GM20431 (cell line): ENCODE measurements at regions not wholly inside any gene's neighbourhood (a gene's known extent, or its start where the extent isn't known, plus 50 kb on each side); places are given as distances from the start of the nearest gene placed in this dataset.

Experiments
- in situ Hi-C: fragments of 300-500 bp; cut with MseI, MboI; formaldehyde crosslinking; loops from one replicate; pipeline ENCODE4 v1.15.0; 2020; ENCODE audit warnings: low sequenced_read_pairs; ENCODE audit not compliant: unreplicated experiment

DNA sequence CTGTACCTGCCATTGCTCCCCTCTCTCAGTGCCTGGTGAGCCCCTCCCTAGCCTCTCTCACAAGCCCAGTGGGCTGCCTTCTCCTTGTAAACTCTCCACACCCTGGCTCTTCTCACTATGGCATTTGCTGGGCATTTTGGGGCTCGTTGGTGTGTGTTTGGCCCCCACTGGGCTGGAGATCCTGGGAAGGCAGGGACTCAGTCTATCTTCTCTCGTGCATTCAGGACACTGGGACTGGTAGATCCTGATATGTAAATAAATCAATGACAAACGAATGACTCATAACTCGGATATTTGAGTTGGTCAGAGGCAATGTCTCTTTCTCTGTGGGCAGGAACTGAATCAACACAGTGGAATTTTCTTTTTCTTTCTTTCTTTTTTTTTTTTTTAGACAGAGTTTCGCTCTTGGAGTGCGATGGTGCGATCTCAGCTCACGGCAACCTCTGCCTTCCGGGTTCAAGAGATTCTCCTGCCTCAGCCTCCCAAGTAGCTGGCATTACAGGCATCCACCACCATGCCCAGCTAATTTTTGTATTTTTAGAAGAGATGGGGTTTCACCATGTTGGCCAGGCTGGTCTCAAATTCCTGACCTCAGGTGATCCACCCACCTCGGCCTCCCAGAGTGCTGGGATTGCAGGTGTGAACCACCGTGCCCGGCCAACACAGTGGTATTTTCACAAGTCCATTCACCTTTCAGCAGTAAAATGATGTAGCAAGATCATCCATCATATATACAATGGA is 144.6 kb upstream of the SPRED2 start:
- in situ Hi-C loops = no loop called here

DNA sequence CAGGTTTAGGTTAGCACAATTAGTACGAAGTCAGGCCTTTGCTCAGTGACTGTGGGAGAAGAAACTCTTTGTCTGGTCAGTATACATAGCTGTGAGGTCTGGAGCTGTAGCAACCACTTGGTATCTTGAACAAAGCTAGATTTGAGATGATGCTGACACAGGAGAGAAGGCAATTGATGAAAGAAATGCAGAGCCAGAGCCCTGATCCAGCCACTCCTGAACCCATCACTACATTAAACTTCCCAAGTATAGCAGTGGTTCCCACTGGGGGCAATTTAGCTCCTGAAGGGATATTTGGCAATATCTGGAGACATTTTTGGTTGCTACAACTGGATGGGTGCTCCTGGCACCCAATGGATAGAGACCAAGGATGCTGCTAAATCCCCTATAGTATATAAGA is 143.9 kb upstream of the SPRED2 start:
- in situ Hi-C loops = no loop called here

DNA sequence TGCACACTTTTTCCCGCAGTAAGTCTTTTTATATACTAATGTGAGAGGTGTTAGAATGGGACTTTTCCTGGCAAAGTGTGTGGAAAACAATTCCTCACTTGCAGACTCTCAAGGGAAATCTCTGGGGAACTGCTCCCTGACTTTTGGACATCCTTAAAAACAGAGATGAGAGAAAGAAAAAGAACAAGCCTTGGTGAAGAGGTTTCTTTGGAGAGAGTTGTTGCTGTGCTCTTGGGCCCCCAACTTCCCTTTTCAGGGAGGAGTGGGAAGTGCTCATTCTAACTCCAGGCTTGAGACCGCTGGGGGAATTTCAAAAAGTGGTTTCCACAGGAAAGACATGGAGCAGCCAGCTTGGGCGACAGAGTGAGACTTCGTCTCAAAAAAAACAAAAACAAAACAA is 142.6 kb upstream of the SPRED2 start:
- in situ Hi-C loops = loop anchor here (25.0 kb wide), 2 partner anchors 313 to 513 kb away; partner anchors contain the start of gene CEP68

DNA sequence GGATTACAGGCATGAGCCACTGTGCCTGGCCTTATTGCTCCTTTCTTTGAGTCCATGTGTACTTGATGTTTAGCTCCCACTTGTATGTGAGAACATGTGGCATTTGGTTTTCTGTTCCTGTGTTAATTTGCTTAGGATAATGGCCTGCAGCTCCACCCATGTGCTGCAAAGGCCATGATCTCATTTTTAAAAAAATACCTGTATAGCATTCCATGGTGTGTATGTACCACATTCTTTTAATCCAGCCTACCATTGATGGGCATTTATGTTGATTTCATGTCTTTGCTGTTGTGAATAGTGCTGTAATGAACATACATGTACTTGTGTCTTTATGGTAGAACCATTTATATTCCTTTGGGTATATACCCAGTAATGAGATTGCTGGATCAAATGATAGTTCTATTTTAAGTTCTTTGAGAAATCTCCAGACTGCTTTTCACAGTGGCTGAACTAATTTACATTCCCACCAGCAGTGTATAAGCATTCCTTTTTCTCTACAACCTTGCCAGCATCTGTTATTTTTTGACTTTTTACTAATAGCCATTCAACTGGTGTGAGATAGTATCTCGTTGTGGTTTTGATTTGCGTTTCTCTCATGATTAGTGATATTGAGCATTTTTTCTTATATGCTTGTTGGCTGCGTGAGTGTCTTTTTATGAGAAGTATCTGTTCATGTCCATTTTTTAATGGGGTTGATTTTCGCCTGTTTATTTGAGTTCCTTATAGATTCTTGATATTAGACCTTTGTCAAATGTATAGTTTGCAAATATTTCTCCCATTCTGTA is 136.4 kb upstream of the SPRED2 start:
- in situ Hi-C loops = loop anchor here (25.0 kb wide), 2 partner anchors 307 to 507 kb away; partner anchors contain the start of gene CEP68

DNA sequence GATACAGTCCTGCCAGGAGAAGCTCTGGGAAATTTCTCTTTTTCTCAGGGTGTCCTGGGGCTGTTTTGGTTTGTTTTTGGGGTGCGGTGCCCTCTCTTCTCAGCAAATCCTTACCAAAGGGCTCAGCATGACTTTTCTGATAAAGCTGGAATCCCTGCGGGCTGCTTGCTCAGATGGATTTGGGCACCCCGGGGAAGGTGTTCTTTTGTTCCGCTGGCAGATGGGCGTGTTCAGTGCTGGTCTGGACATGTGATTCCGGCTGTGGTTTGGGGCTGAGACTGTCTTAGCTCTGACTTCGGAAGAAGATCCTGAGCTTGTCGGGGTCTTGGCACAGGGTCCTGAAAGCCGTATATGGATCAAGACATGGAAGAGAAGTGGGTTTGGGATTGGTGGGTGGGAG is 134.2 kb upstream of the SPRED2 start:
- in situ Hi-C loops = loop anchor here (25.0 kb wide), 2 partner anchors 304 to 504 kb away; partner anchors contain the start of gene CEP68

DNA sequence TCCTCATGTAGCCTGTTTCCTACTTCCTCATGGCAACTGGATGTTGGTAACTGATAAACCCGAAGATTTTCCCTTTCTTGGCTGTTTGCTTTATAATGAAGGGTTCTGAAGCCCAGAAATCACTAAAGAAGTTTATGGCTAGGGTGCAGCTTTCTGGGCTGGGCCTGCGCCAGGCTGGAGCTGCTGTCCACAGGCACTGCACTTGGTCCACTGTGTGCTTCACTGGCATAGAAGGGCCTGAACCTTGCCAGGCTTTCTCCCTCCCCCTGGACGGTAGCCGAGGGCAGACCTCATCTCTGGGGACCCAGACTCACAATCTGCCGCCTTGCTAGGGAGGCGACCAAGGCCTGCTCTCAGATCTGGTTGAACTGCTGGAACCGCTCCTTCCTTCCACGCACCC is 133.3 kb upstream of the SPRED2 start:
- in situ Hi-C loops = loop anchor here (25.0 kb wide), 2 partner anchors 303 to 503 kb away; partner anchors contain the start of gene CEP68

DNA sequence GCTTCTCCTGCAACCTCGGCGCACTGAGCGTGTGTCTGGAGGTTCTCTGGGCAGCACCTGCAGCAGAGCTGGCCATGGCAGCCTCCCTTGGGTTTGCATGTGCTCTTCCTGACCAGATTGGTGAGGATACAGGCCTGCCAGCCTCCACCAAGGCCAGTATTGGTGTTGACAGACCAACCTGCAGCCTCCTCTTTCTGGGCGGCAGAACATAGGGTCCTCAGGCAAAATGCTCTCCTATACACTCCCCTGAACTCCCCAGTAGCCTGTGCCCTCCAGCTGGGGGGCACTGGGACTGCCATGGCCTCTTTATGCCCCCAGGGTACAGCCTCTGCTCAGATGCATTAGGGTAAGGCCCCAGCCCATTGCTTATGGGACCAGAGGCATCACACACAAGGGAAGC is 131.9 kb upstream of the SPRED2 start:
- in situ Hi-C loops = loop anchor here (25.0 kb wide), 2 partner anchors 302 to 502 kb away; partner anchors contain the start of gene CEP68

DNA sequence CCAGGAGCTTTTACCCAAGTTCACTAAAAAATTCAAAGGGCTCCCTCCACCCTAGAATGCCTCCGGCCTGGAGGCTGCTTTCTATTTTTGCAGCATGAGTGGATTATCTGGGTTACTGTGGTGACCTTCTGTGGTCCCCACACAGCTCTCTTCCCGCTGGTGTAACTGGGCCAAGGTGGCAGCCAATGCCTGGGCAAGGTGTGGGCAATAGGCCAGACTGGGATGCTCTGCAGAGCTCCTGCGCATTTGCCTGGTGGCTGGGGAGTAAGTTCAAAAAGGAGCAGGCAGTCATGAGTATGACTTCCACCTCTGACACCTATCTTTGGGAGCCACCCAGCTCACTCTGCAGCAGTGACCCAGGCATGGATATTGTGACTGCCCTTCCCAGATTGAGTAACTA is 130.5 kb upstream of the SPRED2 start:
- in situ Hi-C loops = loop anchor here (25.0 kb wide), 2 partner anchors 301 to 501 kb away; partner anchors contain the start of gene CEP68

DNA sequence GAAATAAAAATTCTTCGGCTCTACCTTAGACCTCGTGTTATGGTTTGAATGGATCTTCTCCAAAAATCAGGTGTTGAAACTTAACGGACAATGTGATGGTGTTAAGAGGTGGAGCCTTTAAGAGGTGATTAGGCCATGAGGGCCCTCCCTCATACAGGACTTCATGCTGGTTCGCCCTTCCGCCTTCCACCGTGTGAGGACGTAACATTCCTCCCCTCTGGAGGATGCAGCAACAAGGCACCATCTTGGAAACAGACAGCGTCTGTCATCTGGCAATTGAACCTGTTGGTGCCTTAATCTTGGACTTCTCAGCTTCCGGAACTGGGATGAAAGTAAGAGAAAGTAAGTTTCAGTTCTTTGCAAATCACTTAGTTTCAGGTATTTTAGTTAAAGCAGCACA is 126.3 kb upstream of the SPRED2 start:
- in situ Hi-C loops = loop anchor here (25.0 kb wide), 2 partner anchors 296 to 496 kb away; partner anchors contain the start of gene CEP68

DNA sequence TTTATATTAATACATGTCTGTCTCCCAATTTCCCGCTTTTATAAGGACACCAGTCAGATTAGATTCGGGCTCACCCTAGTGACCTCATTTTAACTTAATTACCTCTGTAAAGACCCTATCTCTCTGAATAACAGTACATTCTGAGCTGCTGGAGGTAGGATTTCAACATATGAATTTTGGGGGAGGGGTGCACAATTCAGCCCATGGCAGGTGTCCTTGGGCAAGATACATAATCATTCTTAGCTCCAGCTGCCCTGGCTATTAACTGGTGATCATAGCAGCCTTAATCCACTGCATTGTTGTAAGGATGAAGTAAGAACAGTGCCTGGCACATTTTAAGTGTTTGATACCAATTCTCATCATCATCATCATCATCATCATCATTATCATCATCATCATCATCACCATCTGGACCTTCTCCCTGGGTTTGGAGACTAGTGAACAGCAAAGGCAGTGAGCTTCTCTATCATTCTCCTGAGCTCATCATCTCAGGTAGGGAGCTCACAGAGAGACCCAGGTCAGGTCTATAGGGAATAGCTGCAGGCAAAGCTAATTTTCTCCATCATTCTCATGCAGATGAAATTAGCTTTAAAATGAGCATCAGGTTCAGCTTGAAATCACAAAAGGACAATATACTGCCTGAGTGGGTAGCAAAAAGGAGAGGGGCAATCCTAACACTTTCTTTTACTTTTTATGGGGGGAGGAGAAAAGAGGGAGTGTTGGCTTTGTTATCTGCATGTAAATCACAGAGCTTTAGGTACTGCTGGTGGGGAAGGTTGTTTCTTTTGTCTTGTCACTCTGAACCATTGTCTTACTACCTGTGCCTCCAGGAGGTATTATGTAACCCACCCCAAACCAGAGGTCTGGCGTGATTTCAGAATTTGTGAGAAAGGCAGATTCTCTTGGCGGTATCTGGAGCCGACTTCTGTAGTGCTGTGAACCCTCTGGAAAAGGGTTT is 125.5 kb upstream of the SPRED2 start:
- in situ Hi-C loops = loop anchor here (25.0 kb wide), 2 partner anchors 296 to 496 kb away; partner anchors contain the start of gene CEP68

DNA sequence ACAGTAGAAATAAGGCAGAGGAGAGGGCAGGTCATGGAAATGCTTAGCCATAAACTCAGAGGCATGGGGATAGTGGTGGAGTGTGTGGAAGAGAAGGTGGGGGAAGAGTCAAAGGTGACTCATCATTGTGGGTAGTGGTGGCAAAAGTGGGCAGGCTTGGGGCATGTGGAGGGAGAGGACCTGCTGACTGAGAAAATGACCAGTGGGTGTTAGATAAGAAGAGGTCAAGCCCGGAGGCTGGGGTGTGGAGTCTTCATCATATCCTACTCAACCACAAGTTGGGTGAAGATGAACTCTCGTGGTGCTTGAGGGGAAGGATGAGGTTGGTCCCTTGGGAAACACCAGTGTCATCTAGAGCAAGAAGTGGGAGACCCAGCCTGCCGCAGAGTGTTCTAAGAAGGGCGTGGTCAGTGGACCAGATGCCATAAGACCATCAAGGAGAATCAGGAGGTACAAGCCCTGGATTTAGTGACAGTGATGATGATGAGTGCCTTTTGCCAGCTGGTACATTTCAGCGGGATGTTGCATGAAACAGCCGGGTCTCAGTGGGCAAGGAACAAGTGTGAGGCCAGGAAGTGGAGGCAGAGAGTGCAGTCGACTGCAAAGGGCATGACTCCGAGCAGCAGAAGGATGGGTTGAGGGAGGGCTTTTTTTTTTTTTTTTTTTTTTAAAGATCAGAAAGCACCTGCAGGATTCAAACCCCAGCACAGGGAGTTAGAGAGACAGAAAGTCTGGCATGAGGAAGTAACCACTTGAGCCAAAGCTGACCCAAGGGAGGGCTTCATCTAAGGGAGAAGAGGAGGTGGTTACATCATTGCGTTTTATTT is 122.6 kb upstream of the SPRED2 start:
- in situ Hi-C loops = loop anchor here (25.0 kb wide), 2 partner anchors 293 to 493 kb away; partner anchors contain the start of gene CEP68

DNA sequence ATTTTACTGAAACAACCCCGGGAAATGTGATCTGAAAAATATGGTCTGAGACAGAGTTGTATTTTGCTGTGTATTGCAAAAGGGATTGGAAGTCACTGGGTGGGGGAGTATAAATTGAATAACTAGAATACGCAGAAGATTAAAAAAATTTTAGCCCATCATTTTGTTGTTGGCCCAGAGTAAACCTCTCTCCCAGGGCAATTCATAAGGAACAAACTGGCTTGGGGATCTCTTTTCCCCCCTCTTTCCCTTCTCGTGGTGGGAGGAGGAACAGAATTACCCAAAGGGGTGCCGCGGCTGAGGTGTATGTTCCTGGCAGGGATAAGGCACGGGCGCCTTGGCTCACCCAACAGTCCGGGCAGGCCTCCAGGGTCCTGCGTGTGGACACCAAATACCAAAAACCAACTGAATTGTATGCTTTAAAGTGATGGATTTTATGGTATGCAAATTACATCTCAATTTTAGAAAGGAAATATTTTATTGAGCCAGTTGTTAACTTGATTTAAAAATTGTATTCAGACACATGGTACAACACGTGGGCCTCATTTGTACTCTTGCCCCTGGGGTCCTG is 121.2 kb upstream of the SPRED2 start:
- in situ Hi-C loops = loop anchor here (25.0 kb wide), 2 partner anchors 291 to 491 kb away; partner anchors contain the start of gene CEP68

DNA sequence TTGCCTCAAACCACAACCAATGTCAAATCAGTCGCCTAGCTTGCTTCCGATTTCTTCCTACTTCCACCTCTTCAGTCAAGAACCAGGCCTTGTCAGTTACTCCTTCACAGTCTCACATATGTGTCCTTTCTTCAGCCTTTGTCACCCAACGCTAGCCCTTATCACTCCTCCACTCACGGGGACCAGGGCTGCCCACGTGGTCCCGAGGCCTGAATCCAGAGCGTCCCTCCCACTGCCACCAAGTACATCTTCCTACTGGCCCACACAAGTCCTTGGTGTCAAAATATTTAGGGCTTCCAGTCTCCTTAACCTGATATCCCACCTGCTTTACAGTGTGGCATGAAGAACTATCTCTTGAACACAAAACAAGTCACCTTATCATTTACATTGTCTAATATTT is 119.1 kb upstream of the SPRED2 start:
- in situ Hi-C loops = loop anchor here (25.0 kb wide), 2 partner anchors 289 to 489 kb away; partner anchors contain the start of gene CEP68

DNA sequence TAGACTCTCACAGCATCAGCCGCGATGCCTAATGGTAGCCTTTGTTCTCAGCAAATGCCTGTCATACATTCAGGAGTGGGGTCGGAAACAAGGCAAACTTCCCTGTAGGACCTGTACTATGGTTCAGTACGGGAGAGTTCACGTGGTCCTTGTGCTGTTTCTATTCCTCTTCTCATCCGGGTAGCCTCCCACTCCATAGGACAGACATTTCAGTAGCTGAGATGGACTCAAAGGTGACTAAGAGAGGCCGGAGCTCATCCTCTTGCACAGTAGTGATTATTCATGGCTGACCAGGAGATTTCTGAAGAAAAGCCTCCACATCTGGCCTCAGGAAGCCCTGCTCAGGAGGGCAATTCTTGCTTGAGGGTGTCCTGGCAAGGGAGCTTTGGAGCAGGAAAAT is 117.8 kb upstream of the SPRED2 start:
- in situ Hi-C loops = loop anchor here (25.0 kb wide), 2 partner anchors 288 to 488 kb away; partner anchors contain the start of gene CEP68

DNA sequence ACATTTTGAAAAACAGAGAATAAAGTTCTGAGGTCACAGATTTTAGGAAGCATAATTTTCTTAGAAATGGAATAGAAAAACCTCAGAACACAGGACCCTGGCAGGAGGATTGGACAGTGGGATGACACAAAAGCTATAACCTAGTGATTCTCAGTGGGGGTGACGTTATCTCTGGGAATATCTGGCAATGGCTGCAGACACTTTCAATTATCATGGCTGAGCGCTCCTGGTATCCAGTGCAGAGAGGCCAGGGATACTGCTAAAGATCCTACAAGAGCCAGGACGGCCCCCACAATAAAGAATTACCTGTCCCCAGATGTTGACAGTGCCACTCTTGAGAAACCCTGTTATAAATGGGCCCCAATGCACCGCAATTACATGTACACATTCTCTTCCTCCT is 117.2 kb upstream of the SPRED2 start:
- in situ Hi-C loops = loop anchor here (25.0 kb wide), 2 partner anchors 287 to 487 kb away; partner anchors contain the start of gene CEP68

DNA sequence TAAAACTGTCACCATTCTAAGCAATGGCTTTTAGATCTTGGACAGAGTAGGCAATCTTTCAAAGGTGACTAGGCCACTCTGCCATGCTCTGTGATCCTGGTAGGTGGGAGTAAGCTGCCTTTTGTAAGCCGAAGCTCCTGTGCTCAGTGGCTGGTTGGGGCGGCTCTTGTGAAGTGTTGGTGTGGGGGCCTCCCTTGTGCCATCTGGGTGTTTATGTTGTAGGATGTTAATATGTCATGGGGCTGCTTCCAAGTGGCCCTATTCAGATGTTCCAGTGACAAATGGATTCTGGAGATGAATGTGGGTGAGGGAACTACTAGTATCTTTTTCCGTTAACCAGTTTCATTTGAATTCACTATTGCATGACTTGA is 116.8 kb upstream of the SPRED2 start:
- in situ Hi-C loops = no loop called here

DNA sequence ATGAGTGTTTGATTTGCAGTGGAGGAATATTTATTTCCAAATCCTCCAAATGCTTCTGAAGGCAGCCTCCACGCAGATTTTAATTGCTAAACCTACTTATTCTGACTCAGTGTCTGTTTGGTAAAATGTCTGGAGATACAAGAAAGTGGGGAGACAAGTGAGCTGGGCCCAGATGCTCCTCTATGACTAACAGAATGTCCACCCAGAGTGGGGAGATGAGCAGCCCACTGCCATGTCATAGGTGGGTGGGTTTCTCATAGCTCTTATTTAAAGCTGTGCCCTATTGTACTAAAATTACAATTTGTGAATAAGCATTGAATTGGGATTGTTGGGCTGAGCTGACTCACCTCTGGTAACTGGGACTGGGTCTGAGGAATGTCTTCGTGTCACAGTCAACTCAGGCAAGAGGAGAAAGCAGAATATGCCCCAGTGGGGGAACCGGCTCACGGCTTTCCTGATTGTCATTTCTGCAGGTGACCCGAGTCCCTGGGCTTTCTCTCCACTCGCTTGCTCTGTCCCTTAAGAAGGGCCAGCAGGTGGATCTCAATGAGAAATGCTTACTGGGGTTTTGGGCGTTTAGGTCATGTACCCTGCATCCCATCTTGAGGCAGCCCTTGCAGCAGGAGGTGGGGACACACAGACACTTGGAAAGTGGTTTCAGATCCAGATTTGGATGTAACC is 116.3 kb upstream of the SPRED2 start:
- in situ Hi-C loops = no loop called here

DNA sequence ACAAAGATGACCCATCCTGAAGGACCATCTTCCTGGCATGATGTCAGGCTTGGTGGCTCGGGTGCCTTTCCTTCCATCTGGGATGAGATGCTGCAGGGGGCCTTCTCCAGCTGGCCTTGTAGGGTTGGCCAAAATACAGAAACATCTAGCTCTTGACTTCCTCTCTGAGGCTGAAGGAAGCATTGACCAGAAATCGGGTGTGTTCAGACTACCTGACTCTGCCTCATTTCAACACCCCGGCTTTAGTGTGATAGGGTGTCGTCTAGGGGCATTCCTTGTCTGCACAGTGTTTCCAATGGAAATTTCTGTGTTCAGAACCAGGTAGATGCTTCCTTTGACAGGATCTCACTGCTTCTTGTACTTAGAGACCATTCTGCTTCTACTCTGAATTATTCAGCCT is 115.7 kb upstream of the SPRED2 start:
- in situ Hi-C loops = no loop called here
